Esophagus muscularis mucosa (tissue), 4 donors: ENCODE measurements at regions not wholly inside any gene's neighbourhood (a gene's known extent, or its start where the extent isn't known, plus 50 kb on each side); places are given as distances from the start of the nearest gene placed in this dataset.
"Not testable (repeated sequence)": the region's sequence is repeated elsewhere in the genome, so short reads cannot be mapped to it uniquely, and the experiment has no call there.

Experiments
- DNase-seq: peaks from one replicate; pipeline ENCODE4 v3.0.0-alpha.2; 2017; ENCODE audit errors: extremely low spot score
- H3K27ac ChIP-seq, 4 donors: fragments of 200-600 bp; sonication (generic); replicated peaks in 1 of 4; 1 replicate in 3 of 4; 2 replicates in 1 of 4; pipeline ENCODE4 v1.5.1; 2016 to 2019; ENCODE audit warnings: mild to moderate bottlenecking in 1 of 4
- H3K27me3 ChIP-seq, 4 donors: fragments of 200-600 bp; sonication (generic); one replicate each; pipeline versions ENCODE4 v1.5.1 to v1.6.0; 2016 to 2019
- H3K36me3 ChIP-seq, 4 donors: fragments of 200-600 bp; sonication (generic); one replicate each; pipeline ENCODE4 v1.5.1; 2016 to 2019
- H3K4me1 ChIP-seq, 4 donors: fragments of 200-600 bp; sonication (generic); one replicate each; pipeline ENCODE4 v1.5.1; 2016 to 2019
- H3K4me3 ChIP-seq, 4 donors: fragments of 200-600 bp; sonication (generic); 1 replicate in 2 of 4; 2 replicates in 2 of 4; pipeline ENCODE4 v1.5.1; 2016 to 2019; ENCODE audit warnings: mild to moderate bottlenecking in 4 of 4, moderate library complexity in 1 of 4
- H3K9me3 ChIP-seq, 4 donors: fragments of 200-600 bp; sonication (generic); 1 replicate in 3 of 4; 2 replicates in 1 of 4; pipeline ENCODE4 v1.5.1; 2016 to 2019
- EP300 ChIP-seq: sonication (generic); formaldehyde crosslinking; IDR thresholded peaks from one replicate; pipeline ENCODE4 v1.6.1; 2017; ENCODE audit warnings: antibody characterized with exemption
- POLR2A ChIP-seq: fragments of 450-650 bp; IDR thresholded peaks from one replicate; pipeline ENCODE4 v1.6.1; 2017; ENCODE audit warnings: antibody characterized with exemption, moderate library complexity, mild to moderate bottlenecking, low read depth
- POLR2AphosphoS5 ChIP-seq, 2 donors: sonication (generic); formaldehyde crosslinking; IDR thresholded peaks; one replicate each; pipeline ENCODE4 v1.6.1; 2017; ENCODE audit warnings: antibody characterized with exemption in 2 of 2
- WGBS: methylation state at CpG from one replicate; pipeline ENCODE4 v1.1.5; 2018; 5-methylcytosine and 5-hydroxymethylcytosine counted together
- intact Hi-C: fragments of 100-400 bp; cut with DNase I; formaldehyde crosslinking; loops from one replicate; pipeline ENCODE4 v1.15.1; 2023
- TF ChIP-seq, protein P1 (sequence below), 3 experiments: fragments of 200-600 bp in 2 of 3; fragments of 450-650 bp in 1 of 3; sonication (generic) in 2 of 3; IDR thresholded peaks; one replicate each; pipeline ENCODE4 v1.5.1; 2017 to 2019; ENCODE audit warnings: antibody characterized with exemption in 3 of 3, mild to moderate bottlenecking in 2 of 3, moderate library complexity in 1 of 3

DNA sequence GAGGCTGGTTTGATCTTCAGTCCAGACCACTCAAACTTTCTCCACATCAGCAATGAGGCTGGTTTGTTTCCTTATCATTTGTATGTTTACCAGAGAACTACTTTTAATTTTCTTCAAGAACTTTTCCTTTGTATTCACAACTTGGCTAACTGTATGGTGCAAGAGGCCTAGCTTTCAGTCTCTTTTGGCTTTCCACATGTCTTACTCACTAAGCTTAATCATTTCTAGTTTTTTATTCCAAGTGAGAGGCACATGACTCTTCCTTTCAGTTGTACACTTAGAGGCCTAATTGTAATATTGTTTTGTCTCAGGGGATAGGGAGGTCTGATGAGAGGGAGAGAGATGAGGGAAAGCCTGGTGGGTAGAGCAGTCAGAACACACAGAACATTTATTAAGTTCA is 554.0 kb upstream of the ARRDC3 start:
- H3K4me1 ChIP-seq = no peaks in the 10 kb centered on the region
- DNase-seq = no peak
- H3K36me3 ChIP-seq = no peaks in the 10 kb centered on the region
- no peaks in the 10 kb centered on the region for H3K9me3 ChIP-seq
- TF ChIP-seq POLR2AphosphoS5 (IDR thresholded peaks at IDR 0.05) = no peak
- no peak for TF ChIP-seq POLR2A
- TF ChIP-seq, protein P1, sequence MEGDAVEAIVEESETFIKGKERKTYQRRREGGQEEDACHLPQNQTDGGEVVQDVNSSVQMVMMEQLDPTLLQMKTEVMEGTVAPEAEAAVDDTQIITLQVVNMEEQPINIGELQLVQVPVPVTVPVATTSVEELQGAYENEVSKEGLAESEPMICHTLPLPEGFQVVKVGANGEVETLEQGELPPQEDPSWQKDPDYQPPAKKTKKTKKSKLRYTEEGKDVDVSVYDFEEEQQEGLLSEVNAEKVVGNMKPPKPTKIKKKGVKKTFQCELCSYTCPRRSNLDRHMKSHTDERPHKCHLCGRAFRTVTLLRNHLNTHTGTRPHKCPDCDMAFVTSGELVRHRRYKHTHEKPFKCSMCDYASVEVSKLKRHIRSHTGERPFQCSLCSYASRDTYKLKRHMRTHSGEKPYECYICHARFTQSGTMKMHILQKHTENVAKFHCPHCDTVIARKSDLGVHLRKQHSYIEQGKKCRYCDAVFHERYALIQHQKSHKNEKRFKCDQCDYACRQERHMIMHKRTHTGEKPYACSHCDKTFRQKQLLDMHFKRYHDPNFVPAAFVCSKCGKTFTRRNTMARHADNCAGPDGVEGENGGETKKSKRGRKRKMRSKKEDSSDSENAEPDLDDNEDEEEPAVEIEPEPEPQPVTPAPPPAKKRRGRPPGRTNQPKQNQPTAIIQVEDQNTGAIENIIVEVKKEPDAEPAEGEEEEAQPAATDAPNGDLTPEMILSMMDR (IDR thresholded peaks at IDR 0.05) = no peak
- TF ChIP-seq EP300 = no peak
- intact Hi-C loops = no loop called here
- H3K27ac ChIP-seq = no peak overlapping the region
- H3K4me3 ChIP-seq = no peak overlapping the region
- no peaks in the 10 kb centered on the region for H3K27me3 ChIP-seq

DNA sequence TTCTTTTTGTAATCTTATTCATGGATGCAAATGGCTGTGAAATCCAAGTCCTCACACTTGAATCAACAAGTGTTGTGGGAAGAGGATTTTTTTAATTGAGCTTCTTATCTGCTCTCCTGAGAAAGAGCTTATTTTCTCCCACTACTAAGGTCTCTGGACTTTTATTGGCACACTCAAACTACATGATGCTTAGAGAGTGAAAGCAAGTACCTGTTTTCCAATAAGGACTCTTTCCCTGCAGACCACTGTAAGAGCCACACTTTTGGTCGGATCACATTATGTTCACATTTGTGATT is 546.4 kb upstream of the ARRDC3 start:
- no peak overlapping the region for H3K4me3 ChIP-seq
- H3K4me1 ChIP-seq = no peaks in the 10 kb centered on the region
- no peak for DNase-seq
- no peaks in the 10 kb centered on the region for H3K27me3 ChIP-seq
- H3K9me3 ChIP-seq = no peaks in the 10 kb centered on the region
- no peak overlapping the region for H3K27ac ChIP-seq
- H3K36me3 ChIP-seq = no peaks in the 10 kb centered on the region
- 74% methylated on average over 1 of the region's 1 CpG for WGBS
- TF ChIP-seq POLR2AphosphoS5 (IDR thresholded peaks at IDR 0.05) = no peak
- TF ChIP-seq, protein P1 (IDR thresholded peaks at IDR 0.05) = no peak
- TF ChIP-seq POLR2A = no peak
- no peak for TF ChIP-seq EP300
- intact Hi-C loops = no loop called here

DNA sequence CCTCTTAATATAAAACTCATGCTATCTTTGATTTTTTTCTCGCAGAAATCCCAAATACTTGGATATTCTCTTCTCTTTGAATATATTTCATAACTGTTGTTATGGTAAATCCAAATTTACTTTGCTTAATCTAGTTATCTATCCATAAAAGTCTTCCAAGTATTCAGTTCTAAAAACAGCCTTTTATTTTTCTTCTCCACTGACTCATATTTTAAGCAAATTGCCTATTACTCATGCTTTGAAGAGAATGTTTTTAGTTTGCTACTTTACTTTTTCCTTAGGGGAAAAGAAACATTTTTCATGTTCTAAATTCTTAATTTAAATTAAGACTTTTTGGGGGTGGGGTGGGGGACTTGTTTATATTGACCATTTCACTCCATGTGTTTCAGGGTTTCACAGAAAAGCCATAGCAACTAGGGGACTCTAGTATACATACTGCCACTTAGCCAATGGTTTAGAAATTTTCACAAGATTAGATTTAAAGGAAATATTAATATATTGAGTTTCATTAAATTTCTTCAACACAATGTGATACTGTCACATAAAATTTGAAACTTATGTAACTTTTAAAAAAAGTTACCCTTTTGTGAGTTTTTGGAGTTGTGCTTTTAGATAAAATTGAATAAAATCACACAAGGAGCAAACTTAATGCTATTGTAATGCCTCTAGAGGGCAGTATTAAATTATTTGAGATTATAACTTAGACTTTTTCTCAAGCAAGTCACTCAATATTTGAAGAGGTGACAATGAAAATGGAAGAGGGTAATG is 545.8 kb upstream of the ARRDC3 start:
- intact Hi-C loops = no loop called here
- DNase-seq = no peak
- no peaks in the 10 kb centered on the region for H3K9me3 ChIP-seq
- TF ChIP-seq POLR2A = no peak
- no peak for TF ChIP-seq POLR2AphosphoS5 (IDR thresholded peaks at IDR 0.05)
- TF ChIP-seq, protein P1 (IDR thresholded peaks at IDR 0.05) = peak in 2 of 3 experiments; percentile 37 to 49
- TF ChIP-seq EP300 = no peak
- no peaks in the 10 kb centered on the region for H3K36me3 ChIP-seq
- H3K4me3 ChIP-seq = no peak overlapping the region
- no peaks in the 10 kb centered on the region for H3K4me1 ChIP-seq
- 89% methylated on average over 1 of the region's 1 CpG for WGBS
- H3K27ac ChIP-seq = no peak overlapping the region
- H3K27me3 ChIP-seq = no peaks in the 10 kb centered on the region

DNA sequence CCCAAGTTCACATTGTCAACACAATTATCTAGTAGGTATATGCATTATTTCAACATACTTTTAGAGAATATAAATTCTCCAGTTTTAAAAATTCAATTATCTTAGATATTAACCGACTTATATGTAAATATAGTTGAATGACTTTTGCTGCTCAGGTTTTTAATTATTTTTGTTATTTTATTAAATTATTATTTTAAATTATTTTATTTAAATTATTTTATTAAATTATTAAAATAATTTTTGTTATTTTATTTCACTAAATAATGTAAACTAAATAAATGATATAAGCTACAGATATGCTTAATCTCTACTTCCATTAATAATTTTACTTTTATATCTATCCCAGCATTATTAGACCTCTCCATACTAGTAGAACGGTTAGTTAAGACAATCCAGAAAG is 544.3 kb upstream of the ARRDC3 start:
- no peaks in the 10 kb centered on the region for H3K9me3 ChIP-seq
- H3K4me3 ChIP-seq = no peak overlapping the region
- H3K4me1 ChIP-seq = no peaks in the 10 kb centered on the region
- no peaks in the 10 kb centered on the region for H3K27me3 ChIP-seq
- H3K27ac ChIP-seq = no peak overlapping the region
- DNase-seq = no peak
- intact Hi-C loops = no loop called here
- no peak for TF ChIP-seq EP300
- no peak for TF ChIP-seq POLR2AphosphoS5 (IDR thresholded peaks at IDR 0.05)
- TF ChIP-seq, protein P1 (IDR thresholded peaks at IDR 0.05) = no peak
- no peak for TF ChIP-seq POLR2A
- 92% methylated on average over 2 of the region's 2 CpGs for WGBS
- H3K36me3 ChIP-seq = no peaks in the 10 kb centered on the region

DNA sequence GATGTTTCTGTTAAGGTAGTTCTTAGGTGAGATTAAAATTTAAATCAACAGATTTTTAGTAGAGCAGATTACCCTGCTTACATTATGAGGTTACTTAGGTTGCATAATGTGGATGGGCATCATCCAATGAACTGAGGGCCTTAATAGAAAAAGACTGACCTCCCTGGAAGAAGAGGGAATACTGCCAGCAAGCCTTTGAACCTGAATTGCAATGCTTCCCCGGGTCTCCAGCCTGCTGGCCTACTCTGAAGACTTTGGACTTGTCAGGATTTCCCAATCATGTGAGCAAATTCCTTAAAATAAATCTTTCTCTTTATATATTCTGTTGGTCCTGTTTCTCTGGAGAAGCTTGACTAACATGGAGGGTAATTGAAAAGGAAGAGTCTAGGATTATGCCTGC is 542.1 kb upstream of the ARRDC3 start:
- intact Hi-C loops = no loop called here
- Histone ChIP-seq H3K36me3 (no peaks in the 10 kb centered on the region), H3K9me3 (no peaks in the 10 kb centered on the region), H3K4me3 (no peak overlapping the region), H3K27ac (no peak overlapping the region), H3K4me1 (no peaks in the 10 kb centered on the region), H3K27me3 (no peaks in the 10 kb centered on the region)
- TF ChIP-seq EP300 (no peak), POLR2A (no peak), POLR2AphosphoS5 (IDR thresholded peaks at IDR 0.05) (no peak)
- TF ChIP-seq, protein P1 (IDR thresholded peaks at IDR 0.05) = no peak
- WGBS = 76% methylated on average over 1 of the region's 1 CpG
- DNase-seq = no peak

DNA sequence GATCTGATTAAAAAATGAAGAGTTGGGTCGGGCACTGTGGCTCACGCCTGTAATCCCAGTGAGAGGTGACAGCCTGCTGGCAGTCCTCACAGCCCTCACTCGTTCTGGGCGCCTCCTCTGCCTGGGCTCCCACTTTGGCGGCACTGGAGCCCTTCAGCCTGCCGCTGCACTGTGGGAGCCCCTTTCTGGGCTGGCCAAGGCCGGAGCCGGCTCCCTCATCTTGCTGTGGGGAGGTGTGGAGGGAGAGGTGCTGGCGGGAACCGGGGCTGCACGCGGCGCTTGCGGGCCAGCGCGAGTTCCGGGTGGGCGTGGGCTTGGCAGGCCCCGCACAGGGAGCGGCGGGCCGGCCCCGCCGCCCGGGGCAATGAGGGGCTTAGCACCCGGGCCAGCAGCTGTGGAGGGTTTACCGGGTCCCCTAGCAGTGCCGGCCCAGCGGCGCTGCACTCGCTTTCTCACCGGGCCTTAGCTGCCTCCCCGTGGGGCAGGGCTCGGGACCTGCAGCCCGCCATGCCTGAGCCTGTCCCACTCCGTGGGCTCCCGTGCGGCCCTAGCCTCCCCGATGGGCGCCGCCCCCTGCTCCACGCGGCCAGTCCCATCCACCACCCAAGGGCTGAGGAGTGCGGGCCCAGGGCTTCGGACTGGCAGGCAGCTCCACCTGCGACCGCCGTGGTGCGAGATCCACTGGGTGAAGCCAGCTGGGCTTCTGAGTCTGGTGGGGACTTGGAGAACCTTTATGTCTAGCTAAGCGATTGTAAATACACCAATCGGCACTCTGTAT is 534.1 kb upstream of the ARRDC3 start:
- H3K27me3 ChIP-seq, DNase-seq, H3K36me3 ChIP-seq, H3K4me1 ChIP-seq, H3K9me3 ChIP-seq, intact Hi-C loops, H3K4me3 ChIP-seq, H3K27ac ChIP-seq: not testable (repeated sequence)
- WGBS = 96% methylated on average over 35 of the region's 51 CpGs
